ENCODE measurements at regions not wholly inside any gene's neighbourhood (a gene's known extent, or its start where the extent isn't known, plus 50 kb on each side); places are given as distances from the start of the nearest gene placed in this dataset.

DNA sequence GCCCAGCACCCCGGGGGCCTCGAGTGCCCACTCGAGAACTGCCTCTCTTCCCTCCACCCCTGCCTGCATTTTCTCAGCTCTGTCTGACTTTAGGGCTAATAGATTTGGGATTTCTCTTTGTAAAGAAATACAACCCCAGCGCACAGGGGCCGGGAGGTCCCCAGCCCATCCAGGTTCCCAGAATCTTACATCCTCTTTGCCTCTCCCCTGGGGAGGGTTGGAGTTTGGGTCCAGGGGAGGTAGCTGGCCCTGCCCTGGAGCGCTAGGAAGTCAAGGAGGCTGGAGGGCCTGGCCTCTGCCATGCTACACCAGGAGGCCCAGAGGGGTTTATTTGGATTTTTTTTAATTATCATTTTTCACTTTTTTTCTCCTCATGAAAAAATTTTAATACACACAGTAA lies 65.7 kb upstream of the LMO1 start:
- no peak for DNase-seq (ENCODE audit: low spot score, unreplicated experiment)
- TF ChIP-seq, protein P1, sequence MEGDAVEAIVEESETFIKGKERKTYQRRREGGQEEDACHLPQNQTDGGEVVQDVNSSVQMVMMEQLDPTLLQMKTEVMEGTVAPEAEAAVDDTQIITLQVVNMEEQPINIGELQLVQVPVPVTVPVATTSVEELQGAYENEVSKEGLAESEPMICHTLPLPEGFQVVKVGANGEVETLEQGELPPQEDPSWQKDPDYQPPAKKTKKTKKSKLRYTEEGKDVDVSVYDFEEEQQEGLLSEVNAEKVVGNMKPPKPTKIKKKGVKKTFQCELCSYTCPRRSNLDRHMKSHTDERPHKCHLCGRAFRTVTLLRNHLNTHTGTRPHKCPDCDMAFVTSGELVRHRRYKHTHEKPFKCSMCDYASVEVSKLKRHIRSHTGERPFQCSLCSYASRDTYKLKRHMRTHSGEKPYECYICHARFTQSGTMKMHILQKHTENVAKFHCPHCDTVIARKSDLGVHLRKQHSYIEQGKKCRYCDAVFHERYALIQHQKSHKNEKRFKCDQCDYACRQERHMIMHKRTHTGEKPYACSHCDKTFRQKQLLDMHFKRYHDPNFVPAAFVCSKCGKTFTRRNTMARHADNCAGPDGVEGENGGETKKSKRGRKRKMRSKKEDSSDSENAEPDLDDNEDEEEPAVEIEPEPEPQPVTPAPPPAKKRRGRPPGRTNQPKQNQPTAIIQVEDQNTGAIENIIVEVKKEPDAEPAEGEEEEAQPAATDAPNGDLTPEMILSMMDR (IDR thresholded peaks at IDR 0.05; ENCODE audit: unreplicated experiment), result no peak
- H3K9me3 Mint-ChIP-seq (ENCODE audit: low read depth), result no peaks in the 10 kb centered on the region
- H3K27me3 Mint-ChIP-seq, result peaks cover 10% of the 10 kb centered on the region
- H3K36me3 Mint-ChIP-seq (ENCODE audit: insufficient read depth), result no peaks in the 10 kb centered on the region
- no peak overlapping the region for H3K27ac Mint-ChIP-seq
- no peak overlapping the region for H3K4me3 Mint-ChIP-seq (ENCODE audit: low read depth)
- H3K4me1 Mint-ChIP-seq (ENCODE audit: low read depth), result no peaks in the 10 kb centered on the region

DNA sequence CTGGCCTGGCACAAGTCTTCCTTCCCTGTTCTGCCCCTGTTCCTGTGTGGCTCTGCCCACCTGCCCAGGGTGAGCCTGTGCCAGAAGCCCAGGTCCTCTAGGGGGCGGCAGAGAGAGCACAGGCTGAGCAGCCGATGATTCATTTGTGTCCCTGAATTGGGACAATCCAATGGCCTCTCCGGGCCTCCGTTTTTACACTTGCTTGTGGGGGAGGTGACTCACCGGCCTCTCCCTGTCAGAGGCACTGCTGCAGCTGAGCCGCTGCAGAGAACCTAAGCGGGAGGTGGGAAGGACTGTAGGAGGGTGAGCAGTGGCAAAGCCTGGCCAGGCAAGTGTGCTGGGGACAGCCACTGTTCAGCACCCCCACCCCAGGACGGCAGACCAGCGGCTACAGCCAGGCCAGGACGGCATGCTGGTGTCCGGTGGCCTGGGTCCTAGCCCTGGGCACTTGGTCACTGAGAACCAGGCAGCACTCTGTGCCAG lies 65.2 kb upstream of the LMO1 start:
- TF ChIP-seq, protein P1 (IDR thresholded peaks at IDR 0.05; ENCODE audit: unreplicated experiment), result peak; percentile 90
- Mint-ChIP-seq H3K4me1 (ENCODE audit: low read depth) (no peaks in the 10 kb centered on the region), H3K27me3 (peaks cover 10% of the 10 kb centered on the region), H3K9me3 (ENCODE audit: low read depth) (no peaks in the 10 kb centered on the region), H3K36me3 (ENCODE audit: insufficient read depth) (no peaks in the 10 kb centered on the region), H3K4me3 (ENCODE audit: low read depth) (no peak overlapping the region), H3K27ac (no peak overlapping the region)
- DNase-seq (ENCODE audit: low spot score, unreplicated experiment), result peak; percentile 77

GRCh38 chr11:8328231-8328794 lies 64.6 kb upstream of the LMO1 start:
- TF ChIP-seq, protein P1 (IDR thresholded peaks at IDR 0.05; ENCODE audit: unreplicated experiment), result no peak
- H3K27me3 Mint-ChIP-seq, result peaks cover 10% of the 10 kb centered on the region
- H3K4me1 Mint-ChIP-seq (ENCODE audit: low read depth), result no peaks in the 10 kb centered on the region
- no peak overlapping the region for H3K27ac Mint-ChIP-seq
- no peaks in the 10 kb centered on the region for H3K36me3 Mint-ChIP-seq (ENCODE audit: insufficient read depth)
- H3K4me3 Mint-ChIP-seq (ENCODE audit: low read depth), result no peak overlapping the region
- DNase-seq (ENCODE audit: low spot score, unreplicated experiment), result no peak
- H3K9me3 Mint-ChIP-seq (ENCODE audit: low read depth), result no peaks in the 10 kb centered on the region

GRCh38 chr11:8327761-8328192 lies 64.1 kb upstream of the LMO1 start:
- H3K27ac Mint-ChIP-seq, result no peak overlapping the region
- DNase-seq (ENCODE audit: low spot score, unreplicated experiment), result no peak
- TF ChIP-seq, protein P1 (IDR thresholded peaks at IDR 0.05; ENCODE audit: unreplicated experiment), result no peak
- H3K36me3 Mint-ChIP-seq (ENCODE audit: insufficient read depth), result no peaks in the 10 kb centered on the region
- H3K4me3 Mint-ChIP-seq (ENCODE audit: low read depth), result no peak overlapping the region
- peaks cover 10% of the 10 kb centered on the region for H3K27me3 Mint-ChIP-seq
- H3K9me3 Mint-ChIP-seq (ENCODE audit: low read depth), result no peaks in the 10 kb centered on the region
- no peaks in the 10 kb centered on the region for H3K4me1 Mint-ChIP-seq (ENCODE audit: low read depth)

DNA sequence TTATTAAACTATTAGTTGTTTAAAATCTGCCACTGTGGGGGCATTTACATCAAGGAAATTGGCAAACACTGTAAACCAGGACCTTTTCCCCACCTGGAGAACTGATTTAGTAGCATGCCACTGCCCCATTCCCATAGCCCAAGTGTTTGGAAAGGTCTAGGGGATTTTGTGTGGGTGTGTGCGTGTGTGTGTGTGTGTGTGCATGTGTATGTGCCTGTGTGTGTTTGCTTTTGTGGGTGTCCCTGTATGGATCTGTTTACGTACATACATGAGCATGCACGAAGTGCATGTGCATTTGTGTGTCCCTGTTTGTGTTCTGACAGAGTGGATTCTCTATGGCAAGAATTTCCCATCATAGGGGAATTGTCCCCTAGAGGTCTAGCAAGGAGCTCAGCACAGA lies 62.7 kb upstream of the LMO1 start:
- H3K27ac Mint-ChIP-seq, result no peak overlapping the region
- TF ChIP-seq, protein P1 (IDR thresholded peaks at IDR 0.05; ENCODE audit: unreplicated experiment), result no peak
- H3K9me3 Mint-ChIP-seq (ENCODE audit: low read depth), result no peaks in the 10 kb centered on the region
- H3K4me1 Mint-ChIP-seq (ENCODE audit: low read depth), result no peaks in the 10 kb centered on the region
- no peak overlapping the region for H3K4me3 Mint-ChIP-seq (ENCODE audit: low read depth)
- H3K27me3 Mint-ChIP-seq, result peaks cover 10% of the 10 kb centered on the region
- no peak for DNase-seq (ENCODE audit: low spot score, unreplicated experiment)
- H3K36me3 Mint-ChIP-seq (ENCODE audit: insufficient read depth), result no peaks in the 10 kb centered on the region

All from progenitor cell of endocrine pancreas (in vitro differentiated cells).